ENCODE measurements at regions not wholly inside any gene's neighbourhood (a gene's known extent, or its start where the extent isn't known, plus 50 kb on each side); places are given as distances from the start of the nearest gene placed in this dataset.

GRCh38 chr3:124043023-124043422 lies 51.1 kb upstream of the ROPN1 start:
- Mint-ChIP-seq H3K4me1 (ENCODE audit: insufficient read depth, unreplicated experiment) (no peaks in the 10 kb centered on the region), H3K4me3 (ENCODE audit: unreplicated experiment) (no peak overlapping the region), H3K9me3 (ENCODE audit: unreplicated experiment) (no peaks in the 10 kb centered on the region), H3K27ac (ENCODE audit: low read depth, unreplicated experiment) (no peak overlapping the region), H3K27me3 (ENCODE audit: insufficient read depth, unreplicated experiment) (peaks cover 30% of the 10 kb centered on the region), H3K36me3 (ENCODE audit: insufficient read depth, unreplicated experiment) (no peaks in the 10 kb centered on the region)
- ChIA-PET POLR2A (no interaction called here), CTCF (interaction anchor here (1.2 to 2.3 kb wide), 2 partner anchors 10 to 390 kb away, joined by 3 to 7 read pairs; partner anchors contain the start of gene KALRN)
- intact Hi-C loops (cut with micrococcal nuclease): no loop called here
- BruUV-seq (replicated peaks): no TSS peak
- no peak for TF ChIP-seq CTCF (IDR thresholded peaks at IDR 0.05; ENCODE audit: unreplicated experiment)
- DNase-seq (ENCODE audit: unreplicated experiment): no peak

GRCh38 chr3:124044956-124045355 lies 53.0 kb upstream of the ROPN1 start:
- H3K27ac Mint-ChIP-seq (ENCODE audit: low read depth, unreplicated experiment): no peak overlapping the region
- BruUV-seq (replicated peaks): no TSS peak
- no peaks in the 10 kb centered on the region for H3K36me3 Mint-ChIP-seq (ENCODE audit: insufficient read depth, unreplicated experiment)
- no peak for DNase-seq (ENCODE audit: unreplicated experiment)
- POLR2A ChIA-PET: no interaction called here
- no peaks in the 10 kb centered on the region for H3K9me3 Mint-ChIP-seq (ENCODE audit: unreplicated experiment)
- no peaks in the 10 kb centered on the region for H3K4me1 Mint-ChIP-seq (ENCODE audit: insufficient read depth, unreplicated experiment)
- CTCF ChIA-PET: interaction anchor here (1.2 kb wide), 1 partner anchor 32 kb away, joined by 3 read pairs; no protein-coding TSS in a partner anchor
- H3K4me3 Mint-ChIP-seq (ENCODE audit: unreplicated experiment): no peak overlapping the region
- peaks cover 44% of the 10 kb centered on the region for H3K27me3 Mint-ChIP-seq (ENCODE audit: insufficient read depth, unreplicated experiment)
- TF ChIP-seq CTCF (IDR thresholded peaks at IDR 0.05; ENCODE audit: unreplicated experiment): no peak
- intact Hi-C loops (cut with micrococcal nuclease): no loop called here

DNA sequence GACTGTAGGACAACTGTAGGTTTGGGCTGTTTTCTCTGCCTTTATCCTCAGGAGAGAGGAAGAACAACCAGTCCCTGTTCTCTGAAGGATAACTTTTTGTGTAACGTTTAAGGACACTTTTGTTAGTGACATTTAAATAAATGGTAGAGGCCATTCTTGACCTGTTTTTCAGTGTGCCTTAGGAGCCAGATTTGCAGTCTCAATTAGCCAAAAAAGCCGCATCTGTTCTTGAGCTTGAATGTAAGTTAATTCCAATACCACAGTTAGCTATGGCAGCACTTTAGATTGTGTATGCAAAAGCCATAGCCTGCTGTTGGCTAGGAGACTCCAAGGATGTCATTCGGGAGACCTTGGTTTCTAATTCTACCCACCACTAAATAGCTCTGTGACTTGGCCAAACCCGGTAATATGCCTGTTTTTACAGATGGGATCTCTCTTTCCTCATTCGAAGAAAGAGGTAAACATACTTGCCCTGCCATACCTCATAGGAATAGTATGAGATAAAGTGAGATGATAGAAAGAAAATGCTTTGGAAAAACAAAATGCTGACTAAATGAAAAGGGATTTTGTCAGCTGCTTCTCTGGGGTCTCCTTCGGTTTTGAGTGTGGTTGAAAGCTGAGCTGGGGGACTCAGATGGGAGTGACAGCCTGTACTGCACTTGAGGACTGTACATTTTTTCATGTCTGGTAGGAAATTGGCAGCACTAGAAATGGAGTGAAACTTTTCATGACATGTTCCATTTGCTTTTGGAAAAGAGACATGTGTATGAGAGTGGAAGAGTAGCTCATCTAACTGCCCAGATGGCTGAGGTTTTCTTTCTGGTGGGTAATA lies 57.3 kb upstream of the ROPN1 start:
- H3K4me3 Mint-ChIP-seq (ENCODE audit: unreplicated experiment): no peak overlapping the region
- ChIA-PET CTCF (no interaction called here), POLR2A (no interaction called here)
- intact Hi-C loops (cut with micrococcal nuclease): no loop called here
- no peak overlapping the region for H3K27ac Mint-ChIP-seq (ENCODE audit: low read depth, unreplicated experiment)
- no peak for DNase-seq (ENCODE audit: unreplicated experiment)
- H3K9me3 Mint-ChIP-seq (ENCODE audit: unreplicated experiment): no peaks in the 10 kb centered on the region
- peaks cover 81% of the 10 kb centered on the region for H3K27me3 Mint-ChIP-seq (ENCODE audit: insufficient read depth, unreplicated experiment)
- TF ChIP-seq CTCF (IDR thresholded peaks at IDR 0.05; ENCODE audit: unreplicated experiment): no peak
- H3K4me1 Mint-ChIP-seq (ENCODE audit: insufficient read depth, unreplicated experiment): no peaks in the 10 kb centered on the region
- H3K36me3 Mint-ChIP-seq (ENCODE audit: insufficient read depth, unreplicated experiment): no peaks in the 10 kb centered on the region
- no TSS peak for BruUV-seq (replicated peaks)

DNA sequence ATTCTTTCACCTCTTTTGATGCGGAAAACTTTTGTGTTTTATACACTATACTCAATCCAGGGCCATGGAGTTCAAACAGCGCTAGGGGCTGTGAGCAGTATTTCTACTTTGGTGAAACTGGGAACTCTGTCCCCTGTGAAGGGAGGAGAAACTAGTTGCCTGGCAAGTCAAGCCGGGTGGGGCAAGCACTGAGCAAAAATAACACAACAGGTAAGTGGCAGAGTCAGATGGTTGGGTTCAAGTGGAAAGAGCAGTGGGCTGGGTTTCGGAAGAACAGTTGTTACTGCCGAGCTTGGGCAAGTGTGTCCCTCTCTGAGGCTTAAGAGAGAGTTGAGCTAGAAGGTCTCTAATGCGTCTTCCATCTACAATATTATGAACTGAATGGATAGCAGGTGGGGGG lies 59.7 kb upstream of the ROPN1 start:
- ChIA-PET POLR2A (no interaction called here), CTCF (interaction anchor here (0.6 to 1.0 kb wide), 5 partner anchors 12 to 1413 kb away, joined by 3 to 4 read pairs (median 3); no protein-coding TSS in a partner anchor)
- no peaks in the 10 kb centered on the region for H3K4me1 Mint-ChIP-seq (ENCODE audit: insufficient read depth, unreplicated experiment)
- no peak overlapping the region for H3K4me3 Mint-ChIP-seq (ENCODE audit: unreplicated experiment)
- no peak overlapping the region for H3K27ac Mint-ChIP-seq (ENCODE audit: low read depth, unreplicated experiment)
- H3K27me3 Mint-ChIP-seq (ENCODE audit: insufficient read depth, unreplicated experiment): peaks cover 80% of the 10 kb centered on the region
- no peak for TF ChIP-seq CTCF (IDR thresholded peaks at IDR 0.05; ENCODE audit: unreplicated experiment)
- intact Hi-C loops (cut with micrococcal nuclease): no loop called here
- H3K9me3 Mint-ChIP-seq (ENCODE audit: unreplicated experiment): no peaks in the 10 kb centered on the region
- H3K36me3 Mint-ChIP-seq (ENCODE audit: insufficient read depth, unreplicated experiment): no peaks in the 10 kb centered on the region
- DNase-seq (ENCODE audit: unreplicated experiment): no peak
- no TSS peak for BruUV-seq (replicated peaks)

All from MCF 10A (cell line).